Stomach (tissue), 8 donors: ENCODE measurements at regions not wholly inside any gene's neighbourhood (a gene's known extent, or its start where the extent isn't known, plus 50 kb on each side); places are given as distances from the start of the nearest gene placed in this dataset.

ENCODE experiments used
- DNase-seq, 2 donors: peaks; one replicate each; pipeline versions ENCODE4 v3.0.0 to v3.0.0-alpha.2; 2013 to 2019
- H3K27ac ChIP-seq, 5 donors: fragments of 200-600 bp in 4 of 5; sonication (generic) in 4 of 5; one replicate each; pipeline ENCODE4 v1.5.1; 2013 to 2019; ENCODE audit warnings: mild to moderate bottlenecking in 1 of 5, moderate library complexity in 1 of 5
- H3K27me3 ChIP-seq, 3 donors: fragments of 200-600 bp; sonication (generic); one replicate each; pipeline ENCODE4 v1.5.1; 2017 to 2019; ENCODE audit warnings: mixed run types in 1 of 3
- H3K36me3 ChIP-seq, 4 donors: fragments of 200-600 bp; sonication (generic); 1 replicate in 3 of 4; 2 replicates in 1 of 4; pipeline ENCODE4 v1.5.1; 2016 to 2019
- H3K4me1 ChIP-seq, 4 donors: fragments of 200-600 bp; sonication (generic); one replicate each; pipeline ENCODE4 v1.5.1; 2016 to 2019
- H3K4me3 ChIP-seq, 4 donors: fragments of 200-600 bp; sonication (generic) in 3 of 4; one replicate each; pipeline ENCODE4 v1.5.1; 2016 to 2019; ENCODE audit warnings: mild to moderate bottlenecking in 1 of 4
- H3K9me3 ChIP-seq, 4 donors: fragments of 200-600 bp; sonication (generic); one replicate each; pipeline ENCODE4 v1.5.1; 2016 to 2019
- CTCF ChIP-seq, 7 experiments: fragments of 450-650 bp in 4 of 7; fragments of 200-600 bp in 3 of 7; sonication (generic) in 3 of 7; IDR thresholded peaks; one replicate each; pipeline ENCODE4 v1.5.1; 2016 to 2019; ENCODE audit warnings: antibody characterized with exemption in 7 of 7, control low read depth in 2 of 7, mild to moderate bottlenecking in 1 of 7
- EP300 ChIP-seq: sonication (generic); formaldehyde crosslinking; IDR thresholded peaks from one replicate; pipeline ENCODE4 v1.6.1; 2017; ENCODE audit warnings: antibody characterized with exemption
- POLR2A ChIP-seq, 4 donors: fragments of 450-650 bp; IDR thresholded peaks; one replicate each; pipeline ENCODE4 v1.6.1; 2016; ENCODE audit warnings: antibody characterized with exemption in 4 of 4, control low read depth in 2 of 4, mild to moderate bottlenecking in 1 of 4, moderate library complexity in 1 of 4
- POLR2AphosphoS5 ChIP-seq, 3 donors: sonication (generic); formaldehyde crosslinking; IDR thresholded peaks; one replicate each; pipeline ENCODE4 v1.6.1; 2016; ENCODE audit warnings: antibody characterized with exemption in 3 of 3
- WGBS, 5 donors: extraction: QIAGEN DNeasy Blood & Tissue Kit in 3 of 5; methylation state at CpG; one replicate each; pipeline versions ENCODE4 v1.1.5 to v1.1.7; 2013 to 2018; 5-methylcytosine and 5-hydroxymethylcytosine counted together
- intact Hi-C: fragments of 100-400 bp; cut with DNase I; formaldehyde crosslinking; loops from one replicate; pipeline ENCODE4 v1.15.1; 2023; ENCODE audit warnings: low total_unique reads
- donor health status: healthy with polysubstance abuse.
- donor health status: Bipolar disorder and iron deficiency.
- donor health status: healthy.

- intact Hi-C loops, result no loop called here
- DNase-seq, result no peak
- no peak for TF ChIP-seq EP300
- TF ChIP-seq POLR2A (IDR thresholded peaks at IDR 0.05), result no peak
Measured at GRCh38 chr1:14462851-14463250, 135.6 kb upstream of the KAZN start.

GRCh38 chr1:14466006-14466405, 132.5 kb upstream of the KAZN start:
- H3K4me3 ChIP-seq, result no peak overlapping the region
- 44 to 66% (median 55%) methylated on average over 4 of the region's 4 CpGs for whole genome bisulfite sequencing, 5 donors
- no peak overlapping the region for H3K27ac ChIP-seq
- H3K36me3 ChIP-seq, result no peaks in the 10 kb centered on the region
- H3K27me3 ChIP-seq, result no peaks in the 10 kb centered on the region
- intact Hi-C loops, result no loop called here
- DNase-seq, result peak in 1 of 2 donors; percentile 34
- no peaks in the 10 kb centered on the region for H3K9me3 ChIP-seq
- TF ChIP-seq CTCF (IDR thresholded peaks at IDR 0.05) (no peak), POLR2AphosphoS5 (IDR thresholded peaks at IDR 0.05) (no peak), POLR2A (IDR thresholded peaks at IDR 0.05) (no peak), EP300 (no peak)
- H3K4me1 ChIP-seq, result no peaks in the 10 kb centered on the region

More at GRCh38 chr1:14462851-14463250, 135.6 kb upstream of the KAZN start:
- no peak overlapping the region for H3K4me3 ChIP-seq
- no peaks in the 10 kb centered on the region for H3K9me3 ChIP-seq
- H3K36me3 ChIP-seq, result no peaks in the 10 kb centered on the region
- H3K4me1 ChIP-seq, result no peaks in the 10 kb centered on the region
- 87 to 96% (median 92%) methylated on average over 4 of the region's 4 CpGs for WGBS, 5 donors
- no peak overlapping the region for H3K27ac ChIP-seq
- no peaks in the 10 kb centered on the region for H3K27me3 ChIP-seq

GRCh38 chr1:14467112-14467511, 131.4 kb upstream of the KAZN start:
- intact Hi-C loops, result no loop called here
- no peaks in the 10 kb centered on the region for H3K4me1 ChIP-seq
- H3K36me3 ChIP-seq, result no peaks in the 10 kb centered on the region
- no peak for DNase-seq
- H3K27ac ChIP-seq, result no peak overlapping the region
- H3K27me3 ChIP-seq, result no peaks in the 10 kb centered on the region
- H3K4me3 ChIP-seq, result no peak overlapping the region
- no peaks in the 10 kb centered on the region for H3K9me3 ChIP-seq
- WGBS, 5 donors, result 44 to 90% (median 59%) methylated on average over 1 of the region's 1 CpG
- no peak for TF ChIP-seq POLR2AphosphoS5 (IDR thresholded peaks at IDR 0.05)
- no peak for TF ChIP-seq CTCF (IDR thresholded peaks at IDR 0.05)
- TF ChIP-seq EP300, result no peak
- TF ChIP-seq POLR2A (IDR thresholded peaks at IDR 0.05), result no peak

GRCh38 chr1:14468751-14469150, 129.7 kb upstream of the KAZN start:
- no peaks in the 10 kb centered on the region for H3K27me3 ChIP-seq
- intact Hi-C loops, result no loop called here
- no peaks in the 10 kb centered on the region for H3K4me1 ChIP-seq
- no peak for DNase-seq
- no peak overlapping the region for H3K27ac ChIP-seq
- 88 to 97% (median 93%) methylated on average over 7 of the region's 7 CpGs for WGBS, 5 donors
- no peak overlapping the region for H3K4me3 ChIP-seq
- no peaks in the 10 kb centered on the region for H3K9me3 ChIP-seq
- no peaks in the 10 kb centered on the region for H3K36me3 ChIP-seq
- no peak for TF ChIP-seq POLR2AphosphoS5 (IDR thresholded peaks at IDR 0.05)
- TF ChIP-seq POLR2A (IDR thresholded peaks at IDR 0.05), result no peak
- TF ChIP-seq EP300, result no peak
- no peak for TF ChIP-seq CTCF (IDR thresholded peaks at IDR 0.05)

GRCh38 chr1:14470802-14471201, 127.7 kb upstream of the KAZN start:
- 90 to 100% (median 91%) methylated on average over 4 of the region's 4 CpGs for WGBS, 5 donors
- no peaks in the 10 kb centered on the region for H3K4me1 ChIP-seq
- DNase-seq, result no peak
- H3K36me3 ChIP-seq, result no peaks in the 10 kb centered on the region
- no peak overlapping the region for H3K4me3 ChIP-seq
- H3K9me3 ChIP-seq, result no peaks in the 10 kb centered on the region
- no peaks in the 10 kb centered on the region for H3K27me3 ChIP-seq
- intact Hi-C loops, result no loop called here
- TF ChIP-seq CTCF (IDR thresholded peaks at IDR 0.05), result no peak
- H3K27ac ChIP-seq, result no peak overlapping the region
